Stimulated activated CD8-positive, alpha-beta memory T cell treated with anti-CD3 and anti-CD28 coated beads, Interleukin-7, amount 100 ng/mL, for 48 hours (primary cell): ENCODE measurements at regions not wholly inside any gene's neighbourhood (a gene's known extent, or its start where the extent isn't known, plus 50 kb on each side); places are given as distances from the start of the nearest gene placed in this dataset.

ENCODE experiments used
- DNase-seq, 2 donors: peaks; one replicate each; pipeline ENCODE4 v3.0.0-alpha.2; 2020; ENCODE audit warnings: low read depth in 1 of 2; ENCODE audit errors: extremely low read depth in 1 of 2

DNA sequence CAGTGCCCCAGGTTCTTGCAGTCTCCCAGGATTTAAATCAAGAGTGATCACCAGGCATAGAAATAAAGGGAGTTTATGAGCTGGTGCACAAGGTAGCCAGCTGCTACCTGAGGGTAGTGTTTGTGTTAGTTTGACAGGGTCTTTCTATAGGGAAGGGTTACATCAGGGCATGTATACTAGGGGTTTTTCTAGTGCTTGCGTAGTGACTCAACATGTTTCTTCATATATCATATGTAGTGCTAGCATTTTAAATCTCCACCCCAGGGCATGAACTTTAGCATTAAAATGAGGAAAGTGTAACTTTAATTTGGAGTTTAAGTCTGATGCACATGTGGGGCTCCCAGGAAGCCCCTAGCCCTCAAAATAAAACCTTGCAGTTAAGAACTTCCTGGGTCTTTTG, 86.5 kb upstream of the TNR start:
- no peak for DNase-seq

DNA sequence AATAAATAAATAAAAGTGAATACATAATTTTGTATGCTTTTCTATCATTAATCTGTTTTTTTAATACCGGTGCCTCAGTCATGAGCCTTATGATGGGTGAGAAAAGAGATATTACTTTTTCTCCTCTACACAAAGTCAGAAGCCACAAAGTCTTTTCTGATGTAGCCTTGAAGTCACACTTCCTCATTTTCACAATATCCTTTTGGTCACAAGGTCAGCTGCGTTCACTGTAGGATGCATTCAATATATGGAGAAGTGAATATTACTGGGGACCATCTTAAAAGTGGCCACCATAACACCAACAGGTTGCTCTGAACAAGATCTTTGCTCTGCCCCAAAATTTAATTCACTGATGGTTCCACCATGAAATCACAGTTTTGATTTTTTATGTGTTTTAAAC, 83.3 kb upstream of the TNR start:
- no peak for DNase-seq

DNA sequence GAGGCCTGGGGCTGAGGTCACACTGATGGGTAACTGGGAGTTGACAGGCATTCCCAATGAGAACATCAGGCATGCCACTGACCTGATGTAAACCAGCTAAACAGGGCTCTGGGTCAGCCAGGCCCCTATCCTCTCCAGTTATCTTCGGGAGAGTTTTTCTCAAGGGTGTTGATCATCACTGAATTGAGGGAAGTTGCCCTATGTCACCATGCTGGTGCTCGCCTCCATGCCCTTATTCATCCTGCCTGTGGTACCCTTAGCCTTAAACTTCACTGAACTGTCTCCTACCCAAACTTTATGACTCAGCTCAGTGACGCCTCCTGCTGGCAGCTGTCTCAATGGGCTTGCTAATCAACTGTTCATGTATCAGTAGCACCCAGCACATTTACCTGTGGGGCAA, 80.7 kb upstream of the TNR start:
- DNase-seq = no peak

DNA sequence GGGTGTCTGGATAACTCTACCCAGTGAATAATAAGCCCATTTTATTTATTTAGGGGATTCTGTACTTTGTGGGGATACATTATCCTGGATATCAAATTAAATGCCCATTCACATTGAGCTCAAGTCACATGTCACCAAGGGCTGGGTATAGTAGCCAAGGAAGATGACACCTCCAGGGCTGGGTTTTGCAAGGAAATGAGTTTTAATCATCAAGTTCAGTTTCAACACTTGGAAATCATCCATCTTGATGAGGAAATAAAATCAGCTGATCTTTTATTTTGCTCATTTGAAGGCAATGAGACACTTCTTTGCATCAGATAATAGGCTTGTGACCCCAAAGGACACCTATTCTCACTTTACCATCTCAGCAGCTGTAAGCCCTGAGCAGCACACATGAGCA, 80.0 kb upstream of the TNR start:
- no peak for DNase-seq

DNA sequence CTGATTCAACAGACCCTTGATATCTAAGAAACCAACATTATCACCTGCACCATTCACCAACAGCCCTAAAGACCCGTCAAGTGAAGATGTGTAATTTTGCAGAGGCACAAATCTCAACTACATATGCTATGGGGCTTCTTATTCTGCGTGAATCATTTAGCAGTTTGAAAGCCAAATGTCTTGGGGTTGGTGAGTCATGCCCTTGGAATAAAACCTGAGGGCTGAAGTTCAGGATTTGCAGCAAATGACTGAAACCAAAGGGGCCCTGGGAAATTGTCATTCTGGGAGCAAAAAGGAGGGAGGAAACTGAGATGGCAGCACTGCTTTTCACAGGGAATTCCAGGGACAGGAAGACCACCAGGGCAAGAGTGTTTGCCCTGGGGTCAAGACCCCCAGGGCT, 79.2 kb upstream of the TNR start:
- no peak for DNase-seq

DNA sequence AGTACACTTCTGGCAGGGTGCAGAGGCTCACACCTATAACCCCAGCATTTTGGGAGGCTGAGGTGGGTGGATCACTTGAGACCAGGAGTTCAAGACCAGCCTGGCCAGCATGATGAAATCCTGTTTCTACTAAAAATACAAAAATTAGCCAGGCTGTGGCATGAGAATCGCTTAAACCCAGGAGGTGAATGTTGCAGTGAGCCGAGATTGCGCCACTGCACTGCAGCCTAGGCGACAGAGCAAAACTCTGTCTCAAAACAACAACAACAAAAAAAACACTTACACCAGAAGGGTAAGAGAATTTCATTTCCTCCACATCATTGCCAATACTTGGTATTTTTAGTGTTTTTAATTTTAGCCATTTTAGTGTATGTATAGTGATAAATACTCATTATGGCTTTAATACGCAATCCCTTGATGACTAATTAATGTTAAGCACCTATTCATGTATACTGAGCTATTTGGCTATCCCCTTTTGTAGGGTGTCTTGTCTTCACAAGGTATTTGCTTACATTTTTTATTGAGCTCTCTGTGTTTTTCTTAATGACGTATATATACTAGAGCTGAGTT, 77.1 kb upstream of the TNR start:
- no peak for DNase-seq

DNA sequence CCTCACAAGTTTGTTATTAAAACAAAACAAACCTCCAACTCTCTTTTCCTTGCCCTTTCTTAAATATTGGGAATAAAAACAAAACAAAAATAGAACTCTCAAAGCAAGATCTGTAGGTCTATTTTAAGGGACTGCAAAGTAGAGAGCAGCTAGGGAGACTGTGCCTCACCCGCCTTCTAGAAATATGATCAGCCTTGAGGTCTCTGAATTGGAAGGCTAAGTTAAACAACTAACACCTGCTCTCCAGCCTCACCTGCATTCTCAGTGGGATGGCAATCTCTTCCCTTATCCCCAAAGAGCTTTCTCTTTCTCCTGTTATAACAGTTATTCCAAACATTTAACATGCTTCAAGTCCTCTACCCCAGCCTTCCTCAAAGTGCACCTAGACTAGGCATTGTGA, 75.5 kb upstream of the TNR start:
- DNase-seq = no peak

DNA sequence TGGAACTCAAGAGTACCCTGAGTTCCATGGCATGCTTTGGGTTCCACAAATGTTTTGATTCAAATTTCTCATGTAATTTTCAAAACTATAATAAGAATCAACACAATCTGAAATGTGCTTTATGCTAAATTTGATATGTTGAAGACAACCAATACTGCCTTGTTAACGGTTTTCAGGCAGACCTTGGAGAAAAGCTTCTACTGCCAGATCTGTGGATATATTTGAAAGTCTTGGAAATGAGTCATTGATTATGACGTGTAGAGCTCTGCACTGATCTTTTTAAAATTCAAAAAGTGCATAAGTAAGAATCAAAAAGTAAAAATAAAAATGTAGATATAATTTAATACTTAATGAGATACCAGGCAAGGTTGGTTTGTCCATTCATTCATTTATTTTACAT, 74.0 kb upstream of the TNR start:
- DNase-seq = no peak

DNA sequence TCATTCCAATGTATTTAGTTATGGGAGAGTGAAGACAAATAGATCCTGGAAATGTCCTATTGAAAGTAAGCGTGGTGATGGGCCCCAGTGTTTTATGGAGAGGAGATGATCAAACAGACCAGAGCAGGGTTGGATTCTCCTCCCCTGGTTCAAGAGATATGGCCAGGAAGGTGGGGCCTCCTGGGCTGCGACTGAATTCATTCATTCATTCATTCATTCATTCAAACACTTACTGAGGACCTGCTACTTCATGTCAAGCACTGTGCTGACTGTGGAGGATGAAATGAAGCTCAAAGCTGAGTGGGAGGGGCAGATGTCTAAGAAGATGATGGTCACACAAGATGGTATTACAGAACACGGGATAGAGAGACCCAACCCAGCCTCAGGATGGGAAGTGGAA, 71.5 kb upstream of the TNR start:
- DNase-seq = no peak

DNA sequence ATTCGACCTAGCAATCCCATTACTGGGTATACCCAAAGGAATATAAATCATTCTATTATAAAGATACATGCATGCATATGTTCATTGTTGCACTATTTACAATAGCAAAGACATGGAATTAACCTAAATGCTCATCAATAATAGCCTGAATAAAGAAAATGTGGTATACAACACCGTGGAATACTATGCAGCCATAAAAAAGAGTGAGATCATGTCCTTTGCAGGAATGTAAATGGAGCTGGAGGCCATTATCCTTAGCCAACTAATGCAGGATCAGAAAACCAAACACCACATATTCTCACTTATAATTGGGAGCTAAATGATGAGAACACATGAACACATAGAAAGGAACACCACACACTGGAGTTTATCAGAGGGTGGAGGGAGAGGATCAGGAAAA, 69.5 kb upstream of the TNR start:
- no peak for DNase-seq

DNA sequence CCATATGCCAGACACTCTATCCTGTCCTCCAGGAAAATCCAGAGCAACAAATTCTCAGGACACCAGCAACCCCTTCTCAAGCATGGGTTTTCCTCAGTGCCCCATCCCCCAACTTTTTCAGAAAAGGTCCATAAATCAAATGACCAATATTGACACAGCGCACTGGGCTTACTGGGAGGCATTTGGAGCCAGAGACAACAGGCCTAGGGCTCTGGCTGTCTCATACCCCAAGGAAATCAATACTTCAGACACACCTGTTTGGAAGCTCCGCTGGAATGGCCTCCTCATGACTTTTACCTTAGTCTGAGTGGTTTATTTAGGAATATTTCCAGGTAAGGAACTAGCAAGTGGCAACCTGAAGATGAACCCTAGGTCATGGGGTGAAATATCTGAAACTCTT, 66.9 kb upstream of the TNR start:
- DNase-seq = no peak

DNA sequence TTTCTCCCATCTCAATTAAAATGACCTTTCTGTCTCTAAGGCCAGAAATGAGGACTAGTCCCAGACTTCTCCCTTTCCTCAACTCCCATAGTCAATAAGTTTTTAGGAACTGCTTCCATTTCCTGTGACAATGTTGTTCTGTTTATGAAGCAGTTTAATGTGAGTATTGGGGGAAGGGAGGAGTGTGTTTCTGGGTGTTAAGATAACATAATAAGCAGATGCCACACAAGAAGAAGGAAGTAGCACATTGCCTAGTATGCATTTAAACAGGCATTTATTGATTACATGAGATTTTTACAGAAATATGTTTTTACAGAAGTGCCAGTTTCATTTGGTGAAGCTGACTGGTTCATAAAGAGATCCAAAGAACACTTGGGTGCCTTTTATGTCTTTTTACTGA, 65.6 kb upstream of the TNR start:
- no peak for DNase-seq

DNA sequence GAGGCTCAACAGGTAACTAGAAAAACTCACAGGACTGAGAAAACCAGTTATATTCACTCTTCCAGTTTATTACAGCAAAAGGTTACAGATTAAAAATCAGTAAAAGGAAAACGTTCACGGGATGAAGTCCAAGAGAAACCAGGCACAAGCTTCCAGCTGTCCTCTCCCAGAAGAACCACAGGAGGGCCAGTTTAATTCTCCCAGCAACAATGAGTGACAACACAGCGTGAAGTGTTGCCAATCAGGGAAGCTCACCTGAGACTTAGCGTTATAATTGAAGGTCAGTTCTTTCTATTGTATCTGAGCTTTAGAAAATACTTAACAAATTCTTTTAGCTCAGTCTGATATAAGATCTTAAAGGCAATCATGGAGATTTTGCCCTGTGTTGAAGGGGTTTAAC, 65.2 kb upstream of the TNR start:
- DNase-seq = no peak

DNA sequence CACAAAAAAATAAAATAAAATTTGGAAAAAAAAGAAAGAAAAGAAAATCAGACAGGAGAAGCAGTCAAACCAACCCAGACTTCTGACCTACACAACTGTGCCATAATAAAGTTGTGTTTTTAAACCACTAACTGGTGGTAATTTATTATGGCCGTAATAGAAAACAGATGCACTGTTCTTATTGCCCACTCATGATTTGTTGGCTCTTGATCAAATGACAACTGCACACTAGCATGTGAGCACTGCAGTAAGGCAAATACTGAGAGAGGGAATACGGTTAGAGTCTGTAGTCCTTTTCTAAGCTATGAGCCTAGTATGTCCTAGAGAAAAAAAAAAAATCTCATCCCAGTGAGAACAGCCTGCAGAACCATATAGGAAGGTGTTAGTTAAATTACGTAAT, 61.2 kb upstream of the TNR start:
- DNase-seq = no peak

DNA sequence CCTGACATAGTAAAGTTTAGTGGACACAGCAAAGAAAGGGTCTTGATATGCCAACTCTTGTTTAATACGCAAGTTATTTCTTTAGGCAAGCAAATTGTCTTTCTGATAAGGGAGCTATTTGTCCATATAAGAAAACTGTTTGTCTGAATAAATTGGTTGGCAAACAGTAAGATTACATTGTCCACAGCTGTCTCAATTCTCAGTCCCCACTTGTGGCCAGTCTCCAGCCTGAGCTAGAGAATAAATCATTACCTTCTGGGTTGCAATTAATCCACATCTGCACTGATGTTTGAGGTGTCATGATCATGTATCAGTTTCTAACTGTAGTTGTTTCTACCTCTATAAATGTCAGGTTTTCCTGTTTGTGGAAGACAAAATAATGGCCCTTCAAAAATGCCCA, 60.0 kb upstream of the TNR start:
- no peak for DNase-seq

DNA sequence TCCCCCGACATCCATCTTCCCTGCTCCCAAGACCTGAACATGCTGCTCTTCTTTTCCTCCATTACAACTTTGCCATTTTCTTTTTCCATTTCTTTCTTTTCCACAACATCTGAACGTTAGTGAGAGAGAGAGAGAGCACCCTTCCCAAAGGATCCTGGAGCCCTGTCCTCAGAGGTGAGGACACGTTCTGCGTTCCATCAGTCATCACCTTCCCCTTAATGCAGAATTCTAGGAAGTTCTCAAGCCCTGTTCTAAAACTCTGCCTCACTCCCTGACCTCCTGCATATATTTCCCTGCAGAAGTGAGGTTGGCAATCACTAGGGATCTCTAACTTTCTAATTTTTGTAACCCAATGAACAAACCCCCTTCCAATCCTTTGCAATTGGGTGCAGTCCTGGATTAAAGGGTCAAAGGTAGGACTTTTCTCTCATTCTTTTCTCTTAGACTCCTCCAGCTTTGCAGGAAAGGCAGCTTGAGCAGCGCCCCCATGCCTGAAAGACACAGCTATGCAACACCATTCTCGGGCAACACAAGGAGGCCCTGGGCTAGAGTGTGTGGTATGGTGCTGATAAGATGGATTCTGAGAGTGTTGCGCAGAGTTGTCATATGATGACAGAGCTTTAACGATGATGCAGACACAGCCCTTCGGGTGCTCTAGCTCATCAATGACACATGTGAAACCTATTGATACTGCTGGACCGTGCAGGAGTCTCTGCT, 59.2 kb upstream of the TNR start:
- DNase-seq = no peak

DNA sequence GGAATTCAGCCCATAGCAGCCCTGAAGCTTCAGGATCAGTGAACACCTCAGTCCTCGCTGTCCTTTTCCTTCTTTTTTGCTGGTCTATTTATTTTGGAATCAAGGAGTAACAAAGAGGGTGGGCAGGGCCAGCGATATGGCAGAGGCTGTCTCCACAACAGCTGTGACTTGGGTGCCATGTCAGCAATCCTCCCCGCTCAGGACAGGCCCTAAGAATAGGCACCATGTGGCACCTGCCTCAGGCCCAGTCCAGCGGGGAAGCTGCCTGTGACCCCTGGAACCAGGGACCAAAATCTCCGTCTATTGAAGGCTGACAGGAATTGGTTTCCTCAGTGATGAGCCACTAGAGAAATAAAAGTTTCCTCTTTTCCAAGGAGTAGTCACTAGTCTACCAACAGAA, 58.6 kb upstream of the TNR start:
- no peak for DNase-seq

DNA sequence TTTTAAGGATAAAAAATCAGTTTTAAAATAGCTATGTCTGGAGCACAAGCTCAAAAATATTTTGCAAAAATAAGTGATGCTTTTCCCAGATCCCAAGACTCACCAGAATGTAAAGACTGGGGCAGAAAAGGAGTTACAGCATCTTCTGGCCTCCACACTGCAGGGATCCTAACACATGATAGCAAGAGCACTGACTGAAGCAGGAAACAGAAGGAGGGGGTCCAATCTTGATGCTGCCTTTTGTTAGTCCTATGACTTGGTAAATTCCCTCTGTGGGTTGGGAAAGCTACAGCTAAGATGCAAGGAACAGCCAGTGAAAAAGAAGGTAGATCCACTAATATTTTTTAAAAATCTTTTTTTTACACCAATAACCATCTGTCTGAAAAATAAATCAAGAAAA, 54.2 kb upstream of the TNR start:
- no peak for DNase-seq

DNA sequence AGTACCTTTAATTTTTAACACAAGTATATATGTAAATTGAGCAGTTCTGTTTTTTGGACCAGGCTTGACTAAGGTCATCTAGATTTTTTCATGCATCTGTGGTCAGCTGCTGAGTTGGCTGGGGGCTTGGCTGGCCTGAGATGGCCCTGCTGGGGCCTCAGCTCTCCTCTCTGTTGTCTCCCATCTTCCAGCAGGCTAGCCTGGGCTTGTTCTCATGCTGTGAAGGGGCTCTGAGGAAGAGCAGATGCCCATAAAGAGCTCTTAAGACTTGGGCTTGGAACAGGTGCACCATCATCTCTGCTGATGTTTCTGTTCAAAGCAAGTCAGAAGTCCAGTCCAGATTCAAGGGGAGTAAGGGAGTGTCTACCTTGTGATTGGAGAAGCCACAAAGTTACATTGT, 51.2 kb upstream of the TNR start:
- no peak for DNase-seq

DNA sequence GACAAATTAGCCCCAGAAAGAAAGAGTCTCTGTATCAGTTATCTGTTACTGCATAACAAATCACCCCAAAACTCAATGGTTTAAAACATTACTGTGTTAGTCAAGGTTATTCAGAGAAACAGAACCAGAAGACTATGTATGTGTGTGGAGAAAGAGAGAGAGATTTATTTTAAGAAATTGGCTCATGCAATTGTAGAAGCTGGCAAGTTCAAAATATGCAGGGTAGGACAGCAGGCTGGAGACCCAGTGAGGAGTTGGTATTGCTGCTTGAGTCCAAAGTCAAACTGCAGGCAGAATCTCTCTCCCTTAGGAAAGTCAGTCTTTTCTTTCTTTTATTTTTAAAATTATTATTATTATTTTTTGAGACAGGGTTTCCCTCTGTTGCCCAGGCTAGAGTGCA, 50.2 kb upstream of the TNR start:
- no peak for DNase-seq
